A172 (cell line): ENCODE measurements at regions not wholly inside any gene's neighbourhood (a gene's known extent, or its start where the extent isn't known, plus 50 kb on each side); places are given as distances from the start of the nearest gene placed in this dataset.
"Not testable (repeated sequence)": the region's sequence is repeated elsewhere in the genome, so short reads cannot be mapped to it uniquely, and the experiment has no call there.

Experiments
- DNase-seq: peaks from one replicate; pipeline ENCODE4 v3.0.0-alpha.2; 2015; ENCODE audit warnings: low spot score

- DNase-seq, result peak; percentile 11
Measured at GRCh38 chr5:44048276-44048984, 340.8 kb downstream of the FGF10 start.

GRCh38 chr5:44046619-44047364, 342.4 kb downstream of the FGF10 start:
- peak; percentile 26 for DNase-seq

- not testable (repeated sequence) for DNase-seq
Measured at GRCh38 chr5:44044549-44044948, 344.7 kb downstream of the FGF10 start.

- no peak for DNase-seq
Measured at GRCh38 chr5:44028226-44028625, 361.0 kb downstream of the FGF10 start.

GRCh38 chr5:44022622-44023021, 366.6 kb downstream of the FGF10 start:
- DNase-seq, result no peak

GRCh38 chr5:44011518-44011917, 377.7 kb downstream of the FGF10 start:
- no peak for DNase-seq

GRCh38 chr5:44002381-44002901, 386.8 kb downstream of the FGF10 start:
- peak; percentile 61 for DNase-seq

GRCh38 chr5:44001675-44002380, 387.4 kb downstream of the FGF10 start:
- no peak for DNase-seq

GRCh38 chr5:44001236-44001635, 388.0 kb downstream of the FGF10 start:
- no peak for DNase-seq

GRCh38 chr5:43997647-43998272, 391.5 kb downstream of the FGF10 start:
- DNase-seq, result peak; percentile 18

GRCh38 chr5:43996221-43996620, 393.0 kb downstream of the FGF10 start:
- no peak for DNase-seq

GRCh38 chr5:43994352-43994708, 391.4 kb downstream of the NNT start:
- DNase-seq, result no peak

- DNase-seq, result no peak
Measured at GRCh38 chr5:43993634-43994351, 390.8 kb downstream of the NNT start.

GRCh38 chr5:43985411-43985810, 382.4 kb downstream of the NNT start:
- no peak for DNase-seq

GRCh38 chr5:43981556-43981955, 378.6 kb downstream of the NNT start:
- no peak for DNase-seq

- no peak for DNase-seq
Measured at GRCh38 chr5:43973908-43974307, 370.9 kb downstream of the NNT start.

- no peak for DNase-seq
Measured at GRCh38 chr5:43973318-43973717, 370.3 kb downstream of the NNT start.

- no peak for DNase-seq
Measured at GRCh38 chr5:43967165-43967564, 364.2 kb downstream of the NNT start.

- no peak for DNase-seq
Measured at GRCh38 chr5:43959144-43959543, 356.2 kb downstream of the NNT start.

- no peak for DNase-seq
Measured at GRCh38 chr5:43947935-43948334, 345.0 kb downstream of the NNT start.

- no peak for DNase-seq
Measured at GRCh38 chr5:43941806-43942205, 338.8 kb downstream of the NNT start.
